ENCODE measurements at regions not wholly inside any gene's neighbourhood (a gene's known extent, or its start where the extent isn't known, plus 50 kb on each side); places are given as distances from the start of the nearest gene placed in this dataset.

- in situ Hi-C loops (cut with HindIII; ENCODE audit: extremely low pct_ligation_motif_present, low pct_unique_long_range_greater_than_20kb), result no loop called here
- POLR2A ChIA-PET, result interaction anchor here (1.5 to 2.1 kb wide), 2 partner anchors 10 to 80 kb away, joined by 4 to 5 read pairs; no protein-coding TSS in a partner anchor
- no peak for TF ChIP-seq ZNF253 (CRISPR knock-in tag; IDR thresholded peaks at IDR 0.05; ENCODE audit: borderline replicate concordance)
- TF ChIP-seq NONO (IDR thresholded peaks at IDR 0.05), result no peak
- 0 out of 2 replicates have a peak, but pooled peaks have one; percentile 40 for TF ChIP-seq NONO (CRISPR knock-in tag; conservative IDR thresholded peaks at IDR 0.05)
- TF ChIP-seq TEAD3 (CRISPR knock-in tag; optimal IDR thresholded peaks at IDR 0.05; ENCODE audit: borderline replicate concordance), result peak; percentile 9
- peak; percentile 22; the same call in 1 of the 2 replicates for TF ChIP-seq IRF2 (CRISPR knock-in tag; IDR thresholded peaks at IDR 0.05)
- TF ChIP-seq ZNF501 (CRISPR knock-in tag; IDR thresholded peaks at IDR 0.05), result peak; percentile 66; the same call in 1 of the 2 replicates
- 0 out of 2 replicates have a peak, but pooled peaks have one; percentile 43 for TF ChIP-seq NCOR1 (IDR thresholded peaks at IDR 0.05; ENCODE audit: borderline replicate concordance, low read length)
- TF ChIP-seq PPARG (CRISPR knock-in tag; conservative IDR thresholded peaks at IDR 0.05), result no peak
- 0 out of 2 replicates have a peak, but pooled peaks have one; percentile 32 for TF ChIP-seq GATAD2A (CRISPR knock-in tag; IDR thresholded peaks at IDR 0.05)
- no peak for TF ChIP-seq NFE2 (CRISPR knock-in tag; IDR thresholded peaks at IDR 0.05)
- no peak for TF ChIP-seq ZNF790 (CRISPR knock-in tag; IDR thresholded peaks at IDR 0.05; ENCODE audit: borderline replicate concordance)
- peak; percentile 58; the same call in 1 of the 2 replicates for TF ChIP-seq ZBTB43 (CRISPR knock-in tag; conservative IDR thresholded peaks at IDR 0.05)
- TF ChIP-seq SALL1 (CRISPR knock-in tag; IDR thresholded peaks at IDR 0.05), result peak; percentile 48
- no peak for TF ChIP-seq FOXP1 (IDR thresholded peaks at IDR 0.05)
- peak; percentile 9; the same call in 1 of the 2 replicates for TF ChIP-seq FOXP1 (CRISPR knock-in tag; IDR thresholded peaks at IDR 0.05)
- TF ChIP-seq MAX (IDR thresholded peaks at IDR 0.05), result 0 out of 2 replicates have a peak, but pooled peaks have one; percentile 18
- TF ChIP-seq SMAD1 (CRISPR knock-in tag; IDR thresholded peaks at IDR 0.05; ENCODE audit: borderline replicate concordance, low read depth), result no peak
- TF ChIP-seq ZBTB42 (CRISPR knock-in tag; IDR thresholded peaks at IDR 0.05), result no peak
- TF ChIP-seq ZNF564 (CRISPR knock-in tag; IDR thresholded peaks at IDR 0.05), result 0 out of 2 replicates have a peak, but pooled peaks have one; percentile 10
- no peak for TF ChIP-seq ZNF235 (CRISPR knock-in tag; IDR thresholded peaks at IDR 0.05; ENCODE audit: borderline replicate concordance)
- peak; percentile 37; the same call in 1 of the 2 replicates for TF ChIP-seq ZNF644 (CRISPR knock-in tag; IDR thresholded peaks at IDR 0.05; ENCODE audit: low read depth)
- peak; percentile 38; the same call in 1 of the 2 replicates for TF ChIP-seq FOXP4 (CRISPR knock-in tag; IDR thresholded peaks at IDR 0.05)
- no peak for TF ChIP-seq ATF7-NPFF (CRISPR knock-in tag; IDR thresholded peaks at IDR 0.05; ENCODE audit: low read depth)
Observed at GRCh38 chr5:60497706-60498500, 202.1 kb downstream of the DEPDC1B start.

More at GRCh38 chr5:60497706-60498500, 202.1 kb downstream of the DEPDC1B start:
- WGBS (ENCODE audit: low lambda C conversion rate), result 29% methylated on average over 4 of the region's 4 CpGs
- Histone ChIP-seq H3K27ac (ENCODE audit: extremely low read length, insufficient read depth, low read length) (peak overlapping the region; percentile 56), H2AFZ (ENCODE audit: low read length) (no peak overlapping the region), H3K4me3 (replicated peaks in 1 of 3; ENCODE audit: insufficient read depth in 1 of 3, low read depth in 2 of 3, low read length in 3 of 3) (no peak overlapping the region), H3K36me3 (replicated peaks in 1 of 2; ENCODE audit: control insufficient read depth in 1 of 2, insufficient read depth in 2 of 2, low read length in 2 of 2) (no peaks in the 10 kb centered on the region), H3K4me2 (ENCODE audit: low read depth, low read length) (peak overlapping the region; percentile 56), H4K20me1 (ENCODE audit: insufficient read depth, low read length) (no peaks in the 10 kb centered on the region), H3K9ac (ENCODE audit: insufficient read depth, low read depth, low read length) (peak overlapping the region; percentile 41; the same call in 1 of the 2 replicates), H3K27me3 (ENCODE audit: control insufficient read depth in 1 of 2, insufficient read depth in 2 of 2, low read length in 2 of 2) (no peaks in the 10 kb centered on the region), H3K79me2 (ENCODE audit: insufficient read depth, low read length) (no peaks in the 10 kb centered on the region), H3K9me3 (ENCODE audit: low read length) (no peaks in the 10 kb centered on the region), H3K4me1 (ENCODE audit: insufficient read depth, low read length) (peaks cover 73% of the 10 kb centered on the region)
- CTCF ChIA-PET (ENCODE audit: low intra/inter-chr PET ratio, low total read pairs), result no interaction called here
- BruUV-seq (replicated peaks), result no TSS peak
- intact Hi-C loops (cut with micrococcal nuclease; ENCODE audit: unreplicated experiment), result loop anchor here (5.0 to 10.0 kb wide), 2 partner anchors 44 to 87 kb away; no protein-coding TSS in a partner anchor
- ATAC-seq (peak; percentile 76), DNase-seq (ENCODE audit: low spot score) (peak; percentile 56), FAIRE-seq (no peak)
